Cerebellar cortex (tissue), 1 donor: ENCODE measurements at regions not wholly inside any gene's neighbourhood (a gene's known extent, or its start where the extent isn't known, plus 50 kb on each side); places are given as distances from the start of the nearest gene placed in this dataset.
"Not testable (repeated sequence)": the region's sequence is repeated elsewhere in the genome, so short reads cannot be mapped to it uniquely, and the experiment has no call there.

Experiments used
- DNase-seq: peaks from one replicate; pipeline ENCODE4 v3.0.0-alpha.2; 2015; ENCODE audit warnings: low spot score

- no peak for DNase-seq
Measured at GRCh38 chr6:74953708-74954107, 252.1 kb downstream of the COL12A1 start.

GRCh38 chr6:74946961-74947360, 258.9 kb downstream of the COL12A1 start:
- DNase-seq: no peak

- no peak for DNase-seq
Measured at GRCh38 chr6:74942130-74942529, 263.7 kb downstream of the COL12A1 start.

- no peak for DNase-seq
Measured at GRCh38 chr6:74941424-74941823, 264.4 kb downstream of the COL12A1 start.

GRCh38 chr6:74939721-74940620, 265.9 kb downstream of the COL12A1 start:
- no peak for DNase-seq

GRCh38 chr6:74939151-74939708, 266.6 kb downstream of the COL12A1 start:
- DNase-seq: peak; percentile 0

- no peak for DNase-seq
Measured at GRCh38 chr6:74937936-74938335, 267.9 kb downstream of the COL12A1 start.

GRCh38 chr6:74936886-74937285, 269.0 kb downstream of the COL12A1 start:
- no peak for DNase-seq

GRCh38 chr6:74932232-74932888, 273.5 kb downstream of the COL12A1 start:
- no peak for DNase-seq

- DNase-seq: no peak
Measured at GRCh38 chr6:74931558-74931957, 274.3 kb downstream of the COL12A1 start.

- no peak for DNase-seq
Measured at GRCh38 chr6:74928203-74928602, 277.6 kb downstream of the COL12A1 start.

- DNase-seq: no peak
Measured at GRCh38 chr6:74927299-74927698, 278.6 kb downstream of the COL12A1 start.

GRCh38 chr6:74925683-74926082, 280.2 kb downstream of the COL12A1 start:
- no peak for DNase-seq

- DNase-seq: no peak
Measured at GRCh38 chr6:74914888-74915287, 291.0 kb downstream of the COL12A1 start.

- no peak for DNase-seq
Measured at GRCh38 chr6:74912234-74912633, 293.6 kb downstream of the COL12A1 start.

GRCh38 chr6:74902846-74903245, 303.0 kb downstream of the COL12A1 start:
- DNase-seq: no peak

- DNase-seq: no peak
Measured at GRCh38 chr6:74902089-74902488, 303.8 kb downstream of the COL12A1 start.

GRCh38 chr6:74901576-74901975, 304.3 kb downstream of the COL12A1 start:
- no peak for DNase-seq

GRCh38 chr6:74899416-74899815, 306.4 kb downstream of the COL12A1 start:
- DNase-seq: no peak

GRCh38 chr6:74892091-74892490, 313.8 kb downstream of the COL12A1 start:
- DNase-seq: no peak

GRCh38 chr6:74891349-74891831, 314.5 kb downstream of the COL12A1 start:
- no peak for DNase-seq

- no peak for DNase-seq
Measured at GRCh38 chr6:74889635-74890034, 316.2 kb downstream of the COL12A1 start.

- DNase-seq: not testable (repeated sequence)
Measured at GRCh38 chr6:74888741-74889140, 317.1 kb downstream of the COL12A1 start.
